GM18498 (cell line): ENCODE measurements at regions not wholly inside any gene's neighbourhood (a gene's known extent, or its start where the extent isn't known, plus 50 kb on each side); places are given as distances from the start of the nearest gene placed in this dataset.

Experiments used
- ATAC-seq: cut with Tn5 transposase; IDR thresholded peaks from one replicate; pipeline ENCODE4 v1.9.1; 2021; ENCODE audit warnings: mild to moderate bottlenecking, moderate library complexity; ENCODE audit not compliant: unreplicated experiment

DNA sequence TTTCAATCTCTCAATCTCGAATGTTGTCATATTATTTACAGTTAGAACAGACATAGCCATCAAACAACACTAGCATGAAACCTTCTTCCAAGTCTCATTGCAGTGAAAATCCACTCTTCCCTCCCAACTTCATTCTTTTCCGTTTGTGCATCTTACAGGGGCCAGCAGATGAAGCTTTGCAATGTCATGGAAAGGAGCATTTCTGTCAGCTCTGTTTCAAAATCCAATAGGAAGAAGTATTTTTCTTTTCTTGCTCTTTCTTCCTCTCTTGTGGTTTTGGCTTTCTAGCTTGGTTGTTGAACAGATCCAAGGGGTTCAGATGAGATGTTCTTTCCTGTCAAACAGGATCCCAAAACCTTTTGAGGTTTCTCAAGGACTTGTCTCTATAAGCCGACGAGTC is 416.6 kb downstream of the AEBP2 start:
- no peak for ATAC-seq

DNA sequence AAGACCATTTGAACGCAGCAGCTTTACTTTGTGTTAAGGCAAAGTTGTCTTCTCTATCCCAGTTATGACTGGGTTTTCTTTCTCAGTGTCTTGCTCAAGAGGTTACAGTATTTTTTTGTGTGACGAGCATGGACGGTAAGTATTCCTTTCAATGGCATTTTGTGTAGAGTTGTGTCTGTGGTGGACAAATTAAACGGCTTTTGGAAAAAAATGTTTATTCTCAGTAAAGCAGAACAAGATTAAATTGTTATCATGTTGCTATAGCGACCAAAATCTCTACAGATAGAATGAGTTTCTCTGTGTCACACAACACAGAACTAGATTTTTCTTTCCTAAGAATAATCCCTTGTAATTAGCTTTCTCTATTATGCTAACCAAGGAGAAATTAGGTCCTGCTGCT is 417.1 kb downstream of the AEBP2 start:
- ATAC-seq = no peak

- no peak for ATAC-seq
Observed at GRCh38 chr12:19857204-19857603, 417.9 kb downstream of the AEBP2 start.

DNA sequence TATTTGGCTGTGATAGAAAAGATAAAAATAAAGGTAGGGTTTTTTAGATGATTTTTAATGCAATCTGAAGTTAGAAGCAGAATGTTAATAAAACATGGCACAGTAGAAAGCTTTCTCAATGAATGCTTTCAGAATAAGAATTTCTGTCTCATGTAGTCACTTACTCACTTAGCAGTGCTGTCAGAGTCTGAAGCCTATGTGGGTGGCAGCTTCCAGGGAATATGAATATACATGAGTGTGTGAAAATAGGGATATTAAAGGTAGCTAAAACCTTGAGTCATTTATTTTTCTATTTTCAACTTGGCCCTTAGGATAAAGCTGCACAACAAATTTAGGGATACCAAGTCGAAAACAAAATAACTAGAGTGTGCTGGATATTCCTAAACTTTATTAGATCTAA is 427.9 kb downstream of the AEBP2 start:
- no peak for ATAC-seq

- ATAC-seq = no peak
Observed at GRCh38 chr12:19867970-19868369, 428.7 kb downstream of the AEBP2 start.

- no peak for ATAC-seq
Observed at GRCh38 chr12:19869413-19869812, 430.1 kb downstream of the AEBP2 start.

- no peak for ATAC-seq
Observed at GRCh38 chr12:19872621-19873540, 433.6 kb downstream of the AEBP2 start.

- no peak for ATAC-seq
Observed at GRCh38 chr12:19880076-19880475, 440.8 kb downstream of the AEBP2 start.

DNA sequence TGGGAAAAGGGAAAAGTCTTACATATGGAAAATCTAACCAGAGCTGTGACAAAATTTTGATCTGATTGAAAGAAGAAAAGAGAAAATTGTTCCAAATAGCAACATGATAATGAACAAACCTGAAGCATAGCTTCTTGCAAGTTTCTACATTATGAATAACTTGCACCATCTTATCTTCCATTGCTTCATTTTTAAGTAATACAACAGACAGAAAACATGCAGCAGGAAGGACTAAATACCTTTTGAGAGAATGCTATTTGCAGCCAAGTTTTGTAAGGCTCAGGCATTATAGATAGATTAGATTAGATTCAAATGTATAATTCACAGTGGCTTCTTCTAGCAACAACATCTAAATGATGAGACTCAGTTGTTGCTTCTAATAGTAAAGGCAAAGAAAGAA is 441.4 kb downstream of the AEBP2 start:
- ATAC-seq = no peak

DNA sequence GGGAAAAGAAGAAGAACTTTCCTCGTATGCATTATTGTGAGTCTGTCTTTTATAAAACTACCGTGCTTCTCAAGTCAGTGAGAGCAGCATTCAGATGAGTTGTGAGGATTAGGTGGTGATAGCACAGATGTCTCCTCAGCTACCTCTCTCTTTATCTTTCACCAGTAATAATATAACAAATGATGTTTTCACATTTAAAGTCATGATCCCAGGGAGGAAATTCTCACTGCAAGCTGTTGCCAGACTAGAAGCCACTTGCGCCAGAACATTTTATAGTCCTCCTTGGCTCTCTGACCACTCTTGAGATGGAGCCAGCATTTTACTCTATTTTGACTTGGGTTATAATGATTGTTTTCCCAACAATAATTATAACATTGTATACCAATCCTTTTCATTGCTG is 443.1 kb downstream of the AEBP2 start:
- no peak for ATAC-seq

DNA sequence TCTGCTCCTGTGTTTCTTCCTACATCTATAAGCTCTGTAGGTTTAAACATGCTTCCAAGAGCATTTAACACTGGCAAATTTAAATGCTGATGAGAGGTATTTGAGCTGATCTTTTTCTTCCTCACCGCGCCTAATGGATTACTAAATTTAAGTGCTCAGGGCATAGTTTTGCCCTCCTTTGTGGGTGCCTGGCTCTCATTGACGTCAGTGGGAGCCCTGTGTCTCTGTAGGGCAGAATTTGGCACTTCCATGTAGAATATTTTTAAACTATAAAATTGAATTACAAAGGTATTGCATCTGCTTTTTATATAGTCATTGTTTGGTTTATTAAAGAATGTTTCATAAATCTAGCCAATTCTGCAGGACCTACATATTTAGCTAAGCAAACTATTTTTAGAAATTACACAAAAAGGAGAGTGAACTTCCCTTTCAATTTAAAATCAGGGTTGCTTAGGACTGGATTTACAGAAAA is 444.8 kb downstream of the AEBP2 start:
- ATAC-seq = no peak

GRCh38 chr12:19885093-19885812 is 446.0 kb downstream of the AEBP2 start:
- ATAC-seq = no peak

GRCh38 chr12:19886065-19886464 is 446.8 kb downstream of the AEBP2 start:
- no peak for ATAC-seq

DNA sequence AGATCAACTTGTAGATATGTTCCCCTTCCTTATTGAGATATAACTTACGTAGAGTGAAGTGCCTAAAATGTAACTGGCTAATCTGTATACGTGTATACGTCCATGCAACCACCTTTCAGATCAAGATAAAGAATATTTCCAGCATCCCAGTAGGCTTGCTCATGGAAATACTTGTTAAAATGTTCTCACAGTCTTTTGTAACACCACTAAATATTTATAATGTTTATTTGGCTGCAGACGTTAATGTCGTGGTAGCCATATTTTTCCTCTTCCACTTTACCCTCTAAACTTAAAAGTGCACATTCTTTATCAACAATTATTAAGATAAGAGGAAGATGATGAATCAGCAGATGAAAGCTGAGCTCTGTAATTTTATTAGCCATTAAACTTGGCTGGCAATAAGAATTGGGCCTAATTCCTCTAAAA is 447.4 kb downstream of the AEBP2 start:
- no peak for ATAC-seq

- no peak for ATAC-seq
Observed at GRCh38 chr12:19890024-19890423, 450.7 kb downstream of the AEBP2 start.

DNA sequence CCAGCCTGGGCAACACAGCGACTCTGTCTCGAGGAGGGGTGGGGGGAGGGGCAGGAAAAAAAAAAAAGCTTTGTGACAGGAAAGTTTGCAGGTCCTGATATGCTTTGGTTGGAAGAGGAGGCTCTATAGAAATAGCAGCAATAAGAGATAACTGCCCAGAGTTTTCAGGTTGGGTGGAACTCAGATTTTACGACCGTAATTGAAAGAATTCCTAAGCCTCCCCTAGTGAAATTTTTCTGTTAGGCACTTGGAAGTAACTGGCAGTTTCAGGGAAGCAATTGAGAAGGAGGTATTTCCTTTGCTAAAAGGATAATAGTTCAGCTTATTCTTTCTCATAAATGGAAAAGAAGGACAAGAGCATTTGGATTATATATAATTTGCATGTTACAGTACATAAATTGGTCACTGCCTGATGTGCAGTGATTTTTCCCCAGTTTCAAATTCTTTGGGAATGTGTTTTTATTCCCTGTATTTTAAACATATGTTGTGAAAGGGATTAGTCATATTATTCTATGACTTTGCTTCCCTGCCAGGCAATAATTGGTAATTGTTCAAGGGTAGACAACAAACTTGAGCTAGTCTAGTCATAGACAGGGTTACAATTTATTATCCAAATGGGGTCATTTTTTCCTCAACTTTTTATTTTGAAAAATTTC is 452.8 kb downstream of the AEBP2 start:
- no peak for ATAC-seq

GRCh38 chr12:19893514-19893913 is 454.2 kb downstream of the AEBP2 start:
- no peak for ATAC-seq

GRCh38 chr12:19894050-19894449 is 454.8 kb downstream of the AEBP2 start:
- ATAC-seq = no peak

DNA sequence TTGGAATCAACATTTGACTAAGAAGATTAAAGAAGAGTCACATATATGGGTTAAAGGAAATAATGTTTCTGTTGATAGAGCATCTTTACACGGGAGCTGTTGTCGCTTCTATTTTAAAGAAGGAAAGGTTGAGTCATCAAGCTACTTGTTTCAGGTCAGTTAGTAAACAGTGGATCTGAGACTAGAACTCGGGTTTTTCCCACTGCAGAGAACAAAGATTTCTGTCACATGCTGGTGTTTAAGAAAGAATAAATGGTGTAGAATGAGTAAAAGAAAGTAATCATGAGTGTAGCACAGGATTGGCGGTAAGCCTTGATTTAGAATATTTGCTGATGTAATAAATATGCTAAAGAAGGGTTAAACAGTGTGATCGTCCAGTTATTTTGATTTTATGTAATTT is 455.5 kb downstream of the AEBP2 start:
- ATAC-seq = peak; percentile 70

- ATAC-seq = no peak
Observed at GRCh38 chr12:19895246-19896020, 456.1 kb downstream of the AEBP2 start.

GRCh38 chr12:19896041-19896440 is 456.7 kb downstream of the AEBP2 start:
- ATAC-seq = no peak
